HS-27A (cell line): ENCODE measurements at regions not wholly inside any gene's neighbourhood (a gene's known extent, or its start where the extent isn't known, plus 50 kb on each side); places are given as distances from the start of the nearest gene placed in this dataset.

ENCODE experiments used
- DNase-seq: peaks from one replicate; pipeline ENCODE4 v3.0.0-alpha.2; 2012; ENCODE audit warnings: low read depth, missing footprints

DNA sequence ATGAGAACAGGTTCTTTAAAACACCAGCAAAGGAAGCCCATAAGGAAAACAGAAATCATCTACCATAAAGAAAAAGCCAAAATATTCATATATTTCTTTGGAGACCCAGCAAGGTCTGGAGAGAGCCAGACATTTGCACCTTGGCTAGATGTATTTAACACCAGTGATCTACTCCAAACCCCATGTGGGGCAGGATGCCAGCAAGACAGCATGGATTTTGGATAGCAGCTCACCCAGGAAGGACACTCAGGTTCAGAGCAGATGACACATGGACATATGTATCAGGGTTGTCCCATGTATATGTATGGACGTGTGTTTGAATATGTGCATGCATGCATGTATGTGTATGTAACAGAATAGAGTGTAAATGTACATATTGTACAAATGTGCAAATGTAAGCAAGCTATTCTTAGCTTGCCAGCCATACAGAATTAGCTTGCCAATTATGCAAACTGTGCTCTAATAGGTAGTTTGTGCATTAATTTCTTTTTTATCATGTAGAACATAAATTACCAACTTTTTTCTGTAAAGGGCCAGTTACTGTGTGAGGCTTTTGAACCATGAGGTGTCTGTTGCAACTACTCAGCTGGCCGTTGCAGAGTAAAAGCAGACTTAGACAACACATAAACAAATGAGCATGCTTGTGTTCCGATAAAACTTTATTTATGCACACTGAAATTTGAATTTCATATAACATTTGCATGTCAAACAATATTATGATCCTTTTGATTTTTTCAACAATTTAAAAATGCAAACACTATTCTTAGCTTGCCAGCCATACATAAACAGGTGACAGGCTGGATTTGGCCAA is 73.5 kb upstream of the KAZN start:
- DNase-seq, result no peak

GRCh38 chr1:14529475-14529874 is 69.0 kb upstream of the KAZN start:
- no peak for DNase-seq

- DNase-seq, result no peak
These were observed 67.0 kb upstream of the KAZN start for GRCh38 chr1:14531519-14531918.

GRCh38 chr1:14535619-14536355 is 62.7 kb upstream of the KAZN start:
- DNase-seq, result no peak

GRCh38 chr1:14538335-14538734 is 60.1 kb upstream of the KAZN start:
- DNase-seq, result no peak

DNA sequence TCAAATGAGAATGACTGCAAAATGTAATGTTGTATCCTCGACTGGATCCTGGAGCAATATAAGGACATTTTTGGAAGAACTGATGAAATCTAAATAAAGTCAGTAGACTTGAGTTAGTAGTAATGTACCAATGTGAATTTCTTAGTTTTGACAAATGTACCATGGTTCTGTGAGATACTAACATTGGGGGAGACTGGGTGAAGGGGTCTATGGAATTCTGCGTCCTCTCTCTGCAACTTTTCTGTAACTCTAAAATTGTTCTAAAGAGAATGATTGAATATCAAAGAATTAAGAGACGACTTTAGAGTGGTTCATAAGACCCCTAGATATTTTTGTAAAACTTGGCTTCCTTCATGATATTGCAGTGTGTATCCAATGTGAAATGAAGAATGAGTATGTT is 59.2 kb upstream of the KAZN start:
- DNase-seq, result no peak

DNA sequence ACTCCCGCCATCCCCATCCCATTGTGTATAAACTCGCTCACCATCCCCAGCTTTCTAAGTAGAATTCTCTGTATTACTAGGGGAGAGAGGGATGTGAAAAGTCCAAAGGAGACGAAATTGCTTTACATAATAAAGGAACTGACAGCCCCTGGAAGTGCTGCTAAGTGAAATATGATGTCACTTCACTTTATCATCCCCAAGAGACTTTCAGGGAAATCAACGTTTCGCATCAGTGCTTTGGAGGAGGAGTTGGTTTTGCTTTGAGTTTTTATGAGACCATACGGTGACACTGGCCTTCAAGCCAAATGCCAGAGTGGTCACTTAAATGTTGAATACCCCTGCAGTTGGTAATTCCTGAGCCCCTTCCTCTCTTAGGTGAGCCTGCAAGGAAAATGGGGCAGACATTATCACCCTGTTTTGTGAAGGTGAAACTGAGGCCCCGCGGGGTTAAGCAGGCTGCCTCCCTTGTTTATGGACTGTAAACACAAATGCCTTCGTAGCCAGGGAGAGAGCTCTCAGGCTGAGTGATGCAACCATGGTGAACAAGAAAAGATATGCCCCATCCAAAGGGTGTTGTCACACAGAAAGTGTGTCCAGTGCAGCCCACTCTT is 58.4 kb upstream of the KAZN start:
- no peak for DNase-seq

DNA sequence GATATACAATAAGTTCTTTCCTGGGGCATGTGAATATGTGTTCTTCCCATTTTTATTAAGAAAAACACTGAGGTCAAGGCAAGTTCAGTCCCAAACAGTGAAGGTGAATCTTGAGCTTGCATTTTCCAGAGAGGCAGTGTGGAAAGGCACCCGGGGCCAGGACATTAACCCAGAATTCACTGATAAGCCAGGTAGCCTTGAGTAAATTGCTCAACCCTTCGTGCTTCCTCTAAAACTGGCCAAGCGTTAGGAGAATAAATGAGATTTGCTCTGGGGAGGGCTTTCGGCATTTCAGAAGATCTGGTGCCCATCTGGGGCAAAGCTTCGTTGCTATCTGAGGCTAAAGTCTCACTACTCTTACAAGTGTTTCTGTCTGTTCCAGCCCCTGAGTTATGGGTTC is 57.1 kb upstream of the KAZN start:
- DNase-seq, result no peak

- DNase-seq, result no peak
These were observed 55.2 kb upstream of the KAZN start for GRCh38 chr1:14543191-14543840.

DNA sequence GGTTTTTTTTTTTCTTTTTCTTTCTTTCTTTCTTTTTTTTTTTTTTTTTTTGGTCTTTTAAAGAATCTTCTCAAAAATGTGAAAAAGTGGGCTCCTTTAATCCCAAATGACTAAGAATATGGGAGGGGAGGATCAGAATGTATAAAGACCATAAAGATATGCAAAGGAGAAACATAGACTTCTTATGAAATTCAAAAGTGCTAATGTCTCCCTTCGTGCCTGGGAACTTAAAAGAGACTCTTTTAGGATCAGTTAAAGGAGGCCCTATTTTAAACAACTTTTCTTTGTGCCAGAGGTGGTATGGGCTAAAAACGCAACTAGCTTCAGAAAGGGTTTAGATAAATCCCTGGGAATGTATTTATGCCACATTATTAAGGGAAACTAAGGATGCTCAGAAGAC is 54.2 kb upstream of the KAZN start:
- no peak for DNase-seq

- DNase-seq, result no peak
These were observed 53.0 kb upstream of the KAZN start for GRCh38 chr1:14545422-14546025.

GRCh38 chr1:14546416-14546815 is 52.1 kb upstream of the KAZN start:
- DNase-seq, result no peak
